BLaER1 treated with 17β-estradiol and CSF1 and Interleukin-3, amounts not matched to agents 10 nM and 100 nM (cell line): ENCODE measurements at regions not wholly inside any gene's neighbourhood (a gene's known extent, or its start where the extent isn't known, plus 50 kb on each side); places are given as distances from the start of the nearest gene placed in this dataset.
A peak's percentile ranks its signal among the peaks of the same experiment; 100 is the strongest.

ENCODE experiments used
- H3K27ac ChIP-seq, 11 experiments: shearing (Covaris generic); formaldehyde crosslinking; 2 replicates each; pipeline ENCODE4 v1.8.1; 2022
- H3K27me3 ChIP-seq, 11 experiments: shearing (Covaris generic); formaldehyde crosslinking; 2 replicates each; pipeline ENCODE4 v1.8.1; 2022
- H3K36me3 ChIP-seq, 11 experiments: shearing (Covaris generic); formaldehyde crosslinking; 2 replicates each; pipeline ENCODE4 v1.8.1; 2022
- H3K4me1 ChIP-seq, 10 experiments: shearing (Covaris generic); formaldehyde crosslinking; 2 replicates each; pipeline ENCODE4 v1.8.1; 2022
- H3K4me2 ChIP-seq, 11 experiments: shearing (Covaris generic); formaldehyde crosslinking; 2 replicates each; pipeline ENCODE4 v1.8.1; 2022
- H3K4me3 ChIP-seq, 10 experiments: shearing (Covaris generic); formaldehyde crosslinking; 2 replicates each; pipeline ENCODE4 v1.8.1; 2022
- H3K9ac ChIP-seq, 11 experiments: shearing (Covaris generic); formaldehyde crosslinking; 2 replicates each; pipeline ENCODE4 v1.8.1; 2022
- H3K9me3 ChIP-seq, 11 experiments: shearing (Covaris generic); formaldehyde crosslinking; replicated peaks in 1 of 11; 2 replicates each; pipeline ENCODE4 v1.8.1; 2022
- H4K20me1 ChIP-seq, 11 experiments: shearing (Covaris generic); formaldehyde crosslinking; 2 replicates each; pipeline ENCODE4 v1.8.1; 2022
- Cebpa-rat ChIP-seq, 11 experiments: shearing (Covaris generic); IDR thresholded peaks; 2 replicates each; pipeline ENCODE4 v1.8.1; 2022

- Histone ChIP-seq H3K9ac (no peak overlapping the region), H4K20me1 (no peaks in the 10 kb centered on the region), H3K4me3 (no peak overlapping the region), H3K27ac (no peak overlapping the region), H3K4me2 (no peak overlapping the region), H3K9me3 (peaks cover 4 to 16% (median 6%) of the 10 kb centered on the region in 11 experiments; a peak in 17 of 22 replicates), H3K4me1 (no peaks in the 10 kb centered on the region), H3K27me3 (no peaks in the 10 kb centered on the region), H3K36me3 (no peaks in the 10 kb centered on the region)
- TF ChIP-seq Cebpa-rat (IDR thresholded peaks at IDR 0.05), result no peak
These were observed 96.0 kb upstream of the ATP10A start for GRCh38 chr15:25959100-25959499.

GRCh38 chr15:25955628-25956027, 92.5 kb upstream of the ATP10A start:
- H3K4me1 ChIP-seq, result no peaks in the 10 kb centered on the region
- H3K4me3 ChIP-seq, result no peak overlapping the region
- H3K9ac ChIP-seq, result no peak overlapping the region
- H3K9me3 ChIP-seq, result peaks cover 14 to 31% (median 26%) of the 10 kb centered on the region in 11 experiments; a peak in 21 of 22 replicates
- H3K27me3 ChIP-seq, result no peaks in the 10 kb centered on the region
- no peak for TF ChIP-seq Cebpa-rat (IDR thresholded peaks at IDR 0.05)
- no peaks in the 10 kb centered on the region for H4K20me1 ChIP-seq
- H3K36me3 ChIP-seq, result no peaks in the 10 kb centered on the region
- no peak overlapping the region for H3K4me2 ChIP-seq
- no peak overlapping the region for H3K27ac ChIP-seq

GRCh38 chr15:25954398-25954797, 91.3 kb upstream of the ATP10A start:
- no peaks in the 10 kb centered on the region for H3K36me3 ChIP-seq
- TF ChIP-seq Cebpa-rat (IDR thresholded peaks at IDR 0.05), result no peak
- no peak overlapping the region for H3K27ac ChIP-seq

DNA sequence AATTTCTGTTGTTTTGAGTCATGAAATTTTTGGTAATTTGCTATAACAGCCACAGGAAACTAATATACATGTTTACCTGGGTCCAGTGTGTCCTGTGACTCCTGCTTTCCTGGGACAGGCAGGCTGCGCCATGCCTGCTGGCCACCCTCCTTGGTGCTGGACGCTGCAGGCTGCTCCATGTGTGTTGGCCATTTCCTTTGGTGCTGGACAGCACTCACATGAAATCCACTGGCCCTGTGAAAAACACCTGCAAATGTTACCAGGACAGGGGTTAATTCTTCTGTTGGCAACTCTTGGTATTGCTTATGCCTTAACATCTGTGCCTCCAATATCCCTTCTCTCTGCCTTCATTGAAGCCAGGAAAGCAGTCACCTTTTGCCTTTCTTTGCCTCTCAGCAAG, 86.9 kb upstream of the ATP10A start:
- H3K36me3 ChIP-seq, result no peaks in the 10 kb centered on the region
- H3K4me2 ChIP-seq, result no peak overlapping the region

More at GRCh38 chr15:25954398-25954797, 91.3 kb upstream of the ATP10A start:
- no peaks in the 10 kb centered on the region for H3K4me1 ChIP-seq
- no peak overlapping the region for H3K4me2 ChIP-seq
- no peak overlapping the region for H3K9ac ChIP-seq
- H3K27me3 ChIP-seq, result no peaks in the 10 kb centered on the region
- no peak overlapping the region for H3K4me3 ChIP-seq
- H3K9me3 ChIP-seq, result peaks cover 14 to 31% (median 26%) of the 10 kb centered on the region in 11 experiments; a peak in 21 of 22 replicates
- H4K20me1 ChIP-seq, result no peaks in the 10 kb centered on the region

GRCh38 chr15:25947323-25948314, 84.5 kb upstream of the ATP10A start:
- Histone ChIP-seq H3K27ac (no peak overlapping the region), H3K4me1 (peaks cover 12 to 43% (median 29%) of the 10 kb centered on the region in 10 experiments; a peak in 18 of 20 replicates), H3K9me3 (peaks cover 14 to 26% (median 19%) of the 10 kb centered on the region in 11 experiments; a peak in 21 of 22 replicates), H3K9ac (no peak overlapping the region), H3K36me3 (no peaks in the 10 kb centered on the region), H3K27me3 (peaks cover 0 to 16% (median 0%) of the 10 kb centered on the region in 11 experiments; a peak in 4 of 22 replicates), H3K4me3 (no peak overlapping the region), H3K4me2 (peak overlapping the region; percentile 16 to 65 (median 48); a peak in 14 of 22 replicates), H4K20me1 (no peaks in the 10 kb centered on the region; a peak in 1 of 22 replicates)
- no peak for TF ChIP-seq Cebpa-rat (IDR thresholded peaks at IDR 0.05)

More for the DNA sequence above, 86.9 kb upstream of the ATP10A start:
- Histone ChIP-seq H4K20me1 (no peaks in the 10 kb centered on the region), H3K4me1 (peaks cover 8 to 37% (median 29%) of the 10 kb centered on the region in 10 experiments; a peak in 18 of 20 replicates), H3K9ac (no peak overlapping the region), H3K27me3 (peaks cover 0 to 13% (median 0%) of the 10 kb centered on the region in 11 experiments; a peak in 4 of 22 replicates), H3K4me3 (no peak overlapping the region), H3K27ac (no peak overlapping the region), H3K9me3 (peaks cover 16 to 36% (median 28%) of the 10 kb centered on the region in 11 experiments; a peak in 21 of 22 replicates)
- TF ChIP-seq Cebpa-rat (IDR thresholded peaks at IDR 0.05), result no peak

DNA sequence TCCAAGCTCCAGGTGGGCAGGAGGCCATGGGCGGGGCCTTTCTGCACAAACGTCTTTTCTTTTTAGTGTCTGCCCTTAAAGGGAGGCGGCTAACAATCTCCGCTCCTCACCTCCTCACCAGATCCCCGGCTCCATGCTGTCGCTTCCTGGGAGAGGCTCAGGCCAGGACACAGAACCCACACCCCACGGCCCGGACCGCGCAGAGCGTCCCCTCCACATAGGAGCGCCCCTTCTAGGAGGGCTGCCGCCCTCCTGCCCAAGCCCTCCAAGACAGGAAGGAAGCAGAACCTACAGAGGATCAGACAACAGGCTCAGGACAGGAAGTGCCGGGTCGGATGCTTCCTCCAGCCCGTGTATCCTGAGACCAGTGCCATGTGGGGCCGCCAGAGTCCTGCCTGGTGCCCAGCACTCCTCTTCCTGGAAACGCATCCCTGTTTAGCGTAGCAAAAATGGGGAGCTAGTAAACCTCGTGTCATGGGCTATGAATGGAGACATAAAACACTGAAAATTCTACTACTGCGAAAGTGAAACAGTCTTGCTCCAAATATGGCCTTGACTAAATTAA, 83.2 kb upstream of the ATP10A start:
- Histone ChIP-seq H4K20me1 (no peaks in the 10 kb centered on the region; a peak in 1 of 22 replicates), H3K36me3 (no peaks in the 10 kb centered on the region), H3K9ac (no peak overlapping the region), H3K27me3 (peaks cover 0 to 18% (median 0%) of the 10 kb centered on the region in 11 experiments; a peak in 4 of 22 replicates), H3K27ac (no peak overlapping the region), H3K4me1 (peaks cover 12 to 43% (median 29%) of the 10 kb centered on the region in 10 experiments; a peak in 18 of 20 replicates), H3K9me3 (peaks cover 9 to 19% (median 16%) of the 10 kb centered on the region in 11 experiments; a peak in 20 of 22 replicates), H3K4me2 (peak overlapping the region in 10 of 11 experiments; percentile 6 to 84 (median 66); a peak in 19 of 22 replicates), H3K4me3 (no peak overlapping the region)
- no peak for TF ChIP-seq Cebpa-rat (IDR thresholded peaks at IDR 0.05)

DNA sequence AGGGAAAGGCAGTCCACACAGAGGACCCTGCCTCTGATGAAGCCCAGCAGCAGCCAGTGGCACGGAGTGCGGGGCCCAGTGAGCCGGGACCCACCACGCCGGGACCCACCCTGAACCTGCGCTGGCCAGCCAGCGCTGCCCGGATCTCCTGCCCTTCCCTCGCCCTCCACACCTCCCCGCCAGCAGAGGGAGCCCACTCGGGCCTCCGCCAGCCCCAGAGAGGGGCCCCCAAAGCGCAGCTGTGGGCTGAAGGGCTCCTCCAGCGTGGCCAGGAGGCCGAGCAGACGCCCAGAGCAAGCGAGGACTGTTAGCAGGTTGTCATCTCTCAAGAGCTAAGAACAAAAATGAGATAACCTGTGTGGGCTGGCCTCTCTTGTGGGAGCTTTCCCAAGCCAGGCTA, 81.3 kb upstream of the ATP10A start:
- peaks cover 12 to 60% (median 39%) of the 10 kb centered on the region in 10 experiments; a peak in 18 of 20 replicates for H3K4me1 ChIP-seq
- TF ChIP-seq Cebpa-rat (IDR thresholded peaks at IDR 0.05), result no peak
- no peaks in the 10 kb centered on the region for H3K36me3 ChIP-seq
- peaks cover 9 to 17% (median 15%) of the 10 kb centered on the region in 11 experiments; a peak in 20 of 22 replicates for H3K9me3 ChIP-seq
- H4K20me1 ChIP-seq, result no peaks in the 10 kb centered on the region; a peak in 1 of 22 replicates
- H3K4me3 ChIP-seq, result no peak overlapping the region
- H3K27me3 ChIP-seq, result peaks cover 0 to 27% (median 0%) of the 10 kb centered on the region in 11 experiments; a peak in 5 of 22 replicates
- H3K27ac ChIP-seq, result peak overlapping the region in 1 of 11 experiments; percentile 9; a peak in 1 of 22 replicates
- H3K9ac ChIP-seq, result no peak overlapping the region
- H3K4me2 ChIP-seq, result peak overlapping the region in 4 of 11 experiments; percentile 65 to 84 (median 84); a peak in 7 of 22 replicates

DNA sequence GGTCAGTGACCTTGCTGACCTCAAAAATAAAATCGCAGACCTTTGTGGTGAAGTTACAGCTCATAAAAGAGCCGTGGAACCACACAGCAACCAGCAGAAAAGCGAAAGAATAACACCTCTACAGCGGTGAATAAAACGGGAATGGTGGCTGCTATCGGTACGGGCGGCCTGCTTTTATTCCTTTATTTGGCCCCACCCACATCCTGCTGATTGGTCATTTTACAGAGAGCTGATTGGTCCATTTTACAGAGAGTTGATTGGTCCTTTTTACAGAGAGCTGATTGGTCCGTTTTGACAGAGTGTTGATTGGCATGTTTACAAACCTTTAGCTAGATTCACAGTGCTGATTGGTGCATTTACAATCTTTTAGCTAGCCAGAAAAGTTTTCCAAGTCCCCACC, 80.7 kb upstream of the ATP10A start:
- H4K20me1 ChIP-seq, result no peaks in the 10 kb centered on the region; a peak in 1 of 22 replicates
- TF ChIP-seq Cebpa-rat (IDR thresholded peaks at IDR 0.05), result no peak
- no peak overlapping the region for H3K9ac ChIP-seq
- H3K4me3 ChIP-seq, result no peak overlapping the region
- H3K9me3 ChIP-seq, result peaks cover 9 to 16% (median 11%) of the 10 kb centered on the region in 11 experiments; a peak in 20 of 22 replicates
- no peak overlapping the region for H3K4me2 ChIP-seq
- peaks cover 0 to 27% (median 0%) of the 10 kb centered on the region in 11 experiments; a peak in 5 of 22 replicates for H3K27me3 ChIP-seq
- H3K4me1 ChIP-seq, result peaks cover 12 to 64% (median 44%) of the 10 kb centered on the region in 10 experiments; a peak in 18 of 20 replicates
- no peaks in the 10 kb centered on the region for H3K36me3 ChIP-seq
- H3K27ac ChIP-seq, result no peak overlapping the region
